ENCODE measurements at regions not wholly inside any gene's neighbourhood (a gene's known extent, or its start where the extent isn't known, plus 50 kb on each side); places are given as distances from the start of the nearest gene placed in this dataset.
"Not testable (repeated sequence)": the region's sequence is repeated elsewhere in the genome, so short reads cannot be mapped to it uniquely, and the experiment has no call there.

- TF ChIP-seq BCL11A (IDR thresholded peaks at IDR 0.05; ENCODE audit: low read depth in 2 of 2, low read length in 2 of 2); BACH1 (IDR thresholded peaks at IDR 0.05; ENCODE audit: low read length); RNF2 (IDR thresholded peaks at IDR 0.05; ENCODE audit: borderline replicate concordance, low read depth, low read length, missing control alignments, poor library complexity, severe bottlenecking); TCF12 (IDR thresholded peaks at IDR 0.05; ENCODE audit: low read depth, low read length); MAX (IDR thresholded peaks at IDR 0.05); CTCF (IDR thresholded peaks at IDR 0.05; ENCODE audit: control extremely low read depth in 1 of 3, insufficient read depth in 1 of 3, low read depth in 1 of 3, low read length in 3 of 3); POLR2A (IDR thresholded peaks at IDR 0.05; ENCODE audit: control extremely low read depth in 1 of 2, low read depth in 2 of 2, low read length in 2 of 2); CREB1 (IDR thresholded peaks at IDR 0.05); CHD7 (IDR thresholded peaks at IDR 0.05; ENCODE audit: insufficient replicate concordance, low read length); YY1 (IDR thresholded peaks at IDR 0.05; ENCODE audit: low read depth, low read length); ATF3 (IDR thresholded peaks at IDR 0.05; ENCODE audit: insufficient read depth, low read depth, low read length); PHF8 (conservative IDR thresholded peaks at IDR 0.05; ENCODE audit: low read depth, low read length); GABPA (IDR thresholded peaks at IDR 0.05; ENCODE audit: borderline replicate concordance, insufficient read depth, low read length); TAF1 (IDR thresholded peaks at IDR 0.05; ENCODE audit: low read depth, low read length): not testable (repeated sequence)
Observed at GRCh38 chr4:112092330-112092729, 52.9 kb upstream of the FAM241A start.
